WI38 (cell line): ENCODE measurements at regions not wholly inside any gene's neighbourhood (a gene's known extent, or its start where the extent isn't known, plus 50 kb on each side); places are given as distances from the start of the nearest gene placed in this dataset.

Source experiments
- H3K4me3 ChIP-seq: 2 replicates; pipeline ENCODE4 v1.5.1; 2011; ENCODE audit warnings: low read depth, mild to moderate bottlenecking, control low read depth, low read length
- CTCF ChIP-seq: IDR thresholded peaks from 2 replicates; pipeline ENCODE4 v1.5.1; 2012; ENCODE audit warnings: low read depth, mild to moderate bottlenecking, control low read depth, low read length

- no peak for TF ChIP-seq CTCF
- no peak overlapping the region for H3K4me3 ChIP-seq
Measured at GRCh38 chr2:34961822-34962221, 1362.7 kb upstream of the FAM98A start.

- no peak overlapping the region for H3K4me3 ChIP-seq
- no peak for TF ChIP-seq CTCF
Measured at GRCh38 chr2:34954758-34955157, 1355.7 kb upstream of the FAM98A start.

GRCh38 chr2:34950797-34951196 lies 1351.7 kb upstream of the FAM98A start:
- TF ChIP-seq CTCF: no peak
- H3K4me3 ChIP-seq: no peak overlapping the region

- TF ChIP-seq CTCF: no peak
- H3K4me3 ChIP-seq: no peak overlapping the region
Measured at GRCh38 chr2:34949316-34949715, 1350.2 kb upstream of the FAM98A start.

GRCh38 chr2:34936089-34936488 lies 1337.0 kb upstream of the FAM98A start:
- H3K4me3 ChIP-seq: no peak overlapping the region
- TF ChIP-seq CTCF: no peak

GRCh38 chr2:34912084-34912483 lies 1313.0 kb upstream of the FAM98A start:
- no peak for TF ChIP-seq CTCF
- no peak overlapping the region for H3K4me3 ChIP-seq

- no peak overlapping the region for H3K4me3 ChIP-seq
- TF ChIP-seq CTCF: no peak
Measured at GRCh38 chr2:34909992-34910705, 1311.0 kb upstream of the FAM98A start.
